Osteocyte (in vitro differentiated cells): ENCODE measurements at regions not wholly inside any gene's neighbourhood (a gene's known extent, or its start where the extent isn't known, plus 50 kb on each side); places are given as distances from the start of the nearest gene placed in this dataset.

ENCODE experiments used
- DNase-seq: peaks from one replicate; pipeline ENCODE4 v3.0.0; 2021; ENCODE audit warnings: mixed read lengths; ENCODE audit not compliant: unreplicated experiment; ENCODE audit errors: extremely low spot score
- H3K27ac Mint-ChIP-seq: one replicate; pipeline ENCODE4 v1.8.0; 2021; ENCODE audit warnings: mild to moderate bottlenecking, mixed read lengths; ENCODE audit not compliant: unreplicated experiment
- H3K27me3 Mint-ChIP-seq: one replicate; pipeline ENCODE4 v1.8.0; 2021; ENCODE audit warnings: mixed read lengths; ENCODE audit not compliant: unreplicated experiment
- H3K36me3 Mint-ChIP-seq: one replicate; pipeline ENCODE4 v1.8.0; 2021; ENCODE audit warnings: mixed read lengths; ENCODE audit not compliant: unreplicated experiment
- H3K4me1 Mint-ChIP-seq: one replicate; pipeline ENCODE4 v1.8.0; 2021; ENCODE audit warnings: mixed read lengths; ENCODE audit not compliant: unreplicated experiment
- H3K4me3 Mint-ChIP-seq: one replicate; pipeline ENCODE4 v1.8.0; 2021; ENCODE audit warnings: mild to moderate bottlenecking, moderate library complexity, mixed read lengths; ENCODE audit not compliant: unreplicated experiment
- H3K9me3 Mint-ChIP-seq: one replicate; pipeline ENCODE4 v1.8.0; 2021; ENCODE audit warnings: mixed read lengths; ENCODE audit not compliant: unreplicated experiment
- CTCF ChIP-seq: fragments of 200-600 bp; sonication (generic); IDR thresholded peaks from 2 replicates; pipeline ENCODE4 v1.5.0; 2021; ENCODE audit warnings: antibody characterized with exemption, mild to moderate bottlenecking, moderate library complexity

GRCh38 chr9:14031810-14032209 is 282.1 kb downstream of the NFIB start:
- no peak for DNase-seq
- H3K4me3 Mint-ChIP-seq: no peak overlapping the region
- H3K27me3 Mint-ChIP-seq: peaks cover 5% of the 10 kb centered on the region
- TF ChIP-seq CTCF: no peak
- H3K4me1 Mint-ChIP-seq: peaks cover 37% of the 10 kb centered on the region
- no peaks in the 10 kb centered on the region for H3K9me3 Mint-ChIP-seq
- peak overlapping the region; percentile 86 for H3K27ac Mint-ChIP-seq
- H3K36me3 Mint-ChIP-seq: no peaks in the 10 kb centered on the region

GRCh38 chr9:14031060-14031414 is 282.9 kb downstream of the NFIB start:
- Mint-ChIP-seq H3K27me3 (peaks cover 10% of the 10 kb centered on the region), H3K9me3 (no peaks in the 10 kb centered on the region), H3K27ac (peak overlapping the region; percentile 86), H3K4me1 (peaks cover 37% of the 10 kb centered on the region), H3K4me3 (peak overlapping the region; percentile 22), H3K36me3 (no peaks in the 10 kb centered on the region)
- peak; percentile 25 for TF ChIP-seq CTCF
- DNase-seq: no peak

- Mint-ChIP-seq H3K27me3 (peaks cover 10% of the 10 kb centered on the region), H3K4me3 (peak overlapping the region; percentile 50), H3K27ac (peak overlapping the region; percentile 86), H3K4me1 (peaks cover 37% of the 10 kb centered on the region), H3K9me3 (no peaks in the 10 kb centered on the region), H3K36me3 (no peaks in the 10 kb centered on the region)
- TF ChIP-seq CTCF: no peak
- no peak for DNase-seq
These were observed 283.4 kb downstream of the NFIB start for GRCh38 chr9:14030375-14031059.

GRCh38 chr9:14029806-14030374 is 284.1 kb downstream of the NFIB start:
- H3K36me3 Mint-ChIP-seq: no peaks in the 10 kb centered on the region
- H3K9me3 Mint-ChIP-seq: no peaks in the 10 kb centered on the region
- H3K27ac Mint-ChIP-seq: peak overlapping the region; percentile 86
- H3K27me3 Mint-ChIP-seq: peaks cover 8% of the 10 kb centered on the region
- peak overlapping the region; percentile 50 for H3K4me3 Mint-ChIP-seq
- no peak for TF ChIP-seq CTCF
- peaks cover 37% of the 10 kb centered on the region for H3K4me1 Mint-ChIP-seq
- DNase-seq: no peak

GRCh38 chr9:14027116-14027800 is 286.7 kb downstream of the NFIB start:
- no peaks in the 10 kb centered on the region for H3K9me3 Mint-ChIP-seq
- H3K4me3 Mint-ChIP-seq: no peak overlapping the region
- no peak for DNase-seq
- peaks cover 40% of the 10 kb centered on the region for H3K4me1 Mint-ChIP-seq
- peaks cover 7% of the 10 kb centered on the region for H3K27me3 Mint-ChIP-seq
- no peaks in the 10 kb centered on the region for H3K36me3 Mint-ChIP-seq
- no peak overlapping the region for H3K27ac Mint-ChIP-seq
- TF ChIP-seq CTCF: no peak
